IMR-90 (cell line): ENCODE measurements at regions not wholly inside any gene's neighbourhood (a gene's known extent, or its start where the extent isn't known, plus 50 kb on each side); places are given as distances from the start of the nearest gene placed in this dataset.

Experiments
- ATAC-seq: fragments of 200-7000 bp; cut with Tn5 transposase; 2 replicates; pipeline ENCODE4 v1.9.1; 2020; ENCODE audit warnings: low read depth, mild to moderate bottlenecking, moderate library complexity
- BruUV-seq: library from RNA; stranded (reverse); fragments of 400-500 nt; replicated peaks from 2 replicates; lab custom pipeline; 2021; lab: Mats Ljungman, UMichigan
- CTCF ChIA-PET: fragments of 300-600 bp; formaldehyde crosslinking; extraction: SDS; loops from one replicate; lab custom pipeline; 2021; ENCODE audit warnings: antibody characterized with exemption; lab: Yijun Ruan, JAX
- POLR2A ChIA-PET: fragments of 300-600 bp; sonication (Branson Sonifier 250); formaldehyde crosslinking; loops from one replicate; lab custom pipeline; 2022; ENCODE audit warnings: antibody characterized with exemption; ENCODE audit not compliant: unreplicated experiment; lab: Charles Lee
- DNase-seq: peaks from one replicate; pipeline ENCODE4 v3.0.0; 2013
- H2AFZ ChIP-seq: replicated peaks from 2 replicates; pipeline ENCODE3; 2013; ENCODE audit warnings: low read length, mild to moderate bottlenecking; ENCODE audit not compliant: poor library complexity
- H2AK5ac ChIP-seq: 2 replicates; pipeline ENCODE4 v1.6.1; 2013; ENCODE audit warnings: low read depth, low read length, inconsistent platforms
- H2AK9ac ChIP-seq: replicated peaks from 2 replicates; pipeline ENCODE3; 2013; ENCODE audit warnings: mild to moderate bottlenecking, low read depth, low read length, moderate library complexity; ENCODE audit not compliant: poor library complexity
- H2BK120ac ChIP-seq: 2 replicates; pipeline ENCODE4 v1.6.1; 2013; ENCODE audit warnings: low read depth, low read length, inconsistent platforms
- H2BK15ac ChIP-seq: 3 replicates; pipeline ENCODE4 v1.6.1; 2013; ENCODE audit warnings: low read depth, low read length, inconsistent platforms
- H2BK20ac ChIP-seq: 2 replicates; pipeline ENCODE4 v1.6.1; 2013; ENCODE audit warnings: low read depth, mild to moderate bottlenecking, inconsistent platforms, low read length, moderate library complexity
- H2BK5ac ChIP-seq: 2 replicates; pipeline ENCODE4 v1.6.1; 2013; ENCODE audit warnings: mild to moderate bottlenecking, low read depth, low read length, inconsistent platforms; ENCODE audit not compliant: poor library complexity, severe bottlenecking
- H3K14ac ChIP-seq: replicated peaks from 2 replicates; pipeline ENCODE4 v1.6.1; 2013; ENCODE audit warnings: low read depth, low read length, inconsistent platforms
- H3K18ac ChIP-seq: 2 replicates; pipeline ENCODE4 v1.6.1; 2013; ENCODE audit warnings: low read depth, low read length, control low read depth
- H3K23ac ChIP-seq: 2 replicates; pipeline ENCODE4 v1.6.1; 2013; ENCODE audit warnings: low read depth, low read length, inconsistent platforms
- H3K27ac ChIP-seq: 2 replicates; pipeline ENCODE4 v1.5.1; 2013; ENCODE audit warnings: mild to moderate bottlenecking, control low read depth, low read length; ENCODE audit not compliant: insufficient read depth
- H3K27me3 ChIP-seq: 2 replicates; pipeline ENCODE4 v1.6.1; 2013; ENCODE audit warnings: low read length; ENCODE audit not compliant: control insufficient read depth, insufficient read depth
- H3K36me3 ChIP-seq: 2 replicates; pipeline ENCODE4 v1.6.1; 2013; ENCODE audit warnings: low read length, mixed read lengths; ENCODE audit not compliant: control insufficient read depth, insufficient read depth
- H3K4ac ChIP-seq: 2 replicates; pipeline ENCODE4 v1.6.1; 2013; ENCODE audit warnings: low read depth, low read length, inconsistent platforms
- H3K4me1 ChIP-seq: 2 replicates; pipeline ENCODE4 v1.6.1; 2013; ENCODE audit warnings: low read length, mixed read lengths; ENCODE audit not compliant: control insufficient read depth, insufficient read depth
- H3K4me2 ChIP-seq: 2 replicates; pipeline ENCODE4 v1.6.1; 2013; ENCODE audit warnings: low read depth, mild to moderate bottlenecking, control low read depth, low read length, moderate library complexity
- H3K4me3 ChIP-seq: 2 replicates; pipeline ENCODE4 v1.5.1; 2013; ENCODE audit warnings: low read depth, mild to moderate bottlenecking, control low read depth, low read length, moderate library complexity; ENCODE audit not compliant: insufficient read depth
- H3K56ac ChIP-seq: 2 replicates; pipeline ENCODE4 v1.6.1; 2013; ENCODE audit warnings: low read length, inconsistent platforms; ENCODE audit not compliant: insufficient read depth; ENCODE audit errors: extremely low read depth
- H3K79me1 ChIP-seq, 2 experiments: 2 replicates each; pipeline ENCODE4 v1.6.1; 2013; ENCODE audit warnings: low read length in 2 of 2, inconsistent platforms in 1 of 2, low read depth in 1 of 2
- H3K9ac ChIP-seq: 2 replicates; pipeline ENCODE4 v1.6.1; 2013; ENCODE audit warnings: low read depth, low read length, control low read depth
- H3K9me1 ChIP-seq: 2 replicates; pipeline ENCODE4 v1.6.1; 2013; ENCODE audit warnings: low read length, inconsistent platforms; ENCODE audit not compliant: insufficient read depth
- H3K9me3 ChIP-seq: 2 replicates; pipeline ENCODE4 v1.6.1; 2013; ENCODE audit warnings: low read length; ENCODE audit not compliant: control insufficient read depth, insufficient read depth
- H4K20me1 ChIP-seq: 2 replicates; pipeline ENCODE4 v1.6.1; 2013; ENCODE audit warnings: low read length, inconsistent platforms; ENCODE audit not compliant: insufficient read depth
- H4K5ac ChIP-seq: 2 replicates; pipeline ENCODE4 v1.6.1; 2013; ENCODE audit warnings: mild to moderate bottlenecking, low read depth, low read length, control low read depth
- H4K8ac ChIP-seq, 2 experiments: 2 replicates each; pipeline ENCODE4 v1.6.1; 2013; ENCODE audit warnings: low read depth in 2 of 2, low read length in 2 of 2, control low read depth in 1 of 2, inconsistent platforms in 1 of 2
- H4K91ac ChIP-seq: 2 replicates; pipeline ENCODE4 v1.6.1; 2013; ENCODE audit warnings: low read depth, low read length, inconsistent platforms; ENCODE audit not compliant: insufficient read depth
- BHLHE40 ChIP-seq: fragments of 150-350 bp; IDR thresholded peaks from 2 replicates; pipeline ENCODE4 v1.6.1; 2016; ENCODE audit warnings: mild to moderate bottlenecking, low read depth, low read length
- CHD1 ChIP-seq: IDR thresholded peaks from 2 replicates; pipeline ENCODE4 v1.6.1; 2012; ENCODE audit warnings: low read depth, low read length, improper control_type of control experiment
- NFE2L2 ChIP-seq: fragments of 150-350 bp; IDR thresholded peaks from 2 replicates; pipeline ENCODE4 v1.6.1; 2016; ENCODE audit warnings: low read depth, mild to moderate bottlenecking, low read length
- POLR2A ChIP-seq: IDR thresholded peaks from 2 replicates; pipeline ENCODE4 v1.6.1; 2012; ENCODE audit warnings: mild to moderate bottlenecking, low read depth, low read length
- RCOR1 ChIP-seq: IDR thresholded peaks from 2 replicates; pipeline ENCODE4 v1.6.1; 2012; ENCODE audit warnings: mild to moderate bottlenecking, low read length, improper control_type of control experiment; ENCODE audit not compliant: insufficient replicate concordance
- RFX5 ChIP-seq: IDR thresholded peaks from 2 replicates; pipeline ENCODE4 v1.8.0; 2012; ENCODE audit warnings: low read depth, mild to moderate bottlenecking, low read length, moderate library complexity
- WGBS, 2 experiments: methylation state at CpG; one replicate each; pipeline versions ENCODE4 v1.1.5 to v1.1.7; 2013; ENCODE audit warnings: missing lambda C conversion rate in 2 of 2; ENCODE audit not compliant: insufficient read length in 1 of 2; ENCODE audit errors: extremely low coverage in 2 of 2; 5-methylcytosine and 5-hydroxymethylcytosine counted together
- dilution Hi-C: fragments of 300-500 bp; cut with HindIII; formaldehyde crosslinking; loops from one replicate; pipeline ENCODE4 v1.14.3; 2018; ENCODE audit warnings: low sequenced_read_pairs; ENCODE audit not compliant: unreplicated experiment
- in situ Hi-C: fragments of 300-500 bp; cut with MboI; formaldehyde crosslinking; loops from 3 replicates; pipeline ENCODE4 v1.14.3; 2019; ENCODE audit warnings: low sequenced_read_pairs, inconsistent platforms, mixed read lengths
- intact Hi-C: fragments of 100-400 bp; cut with micrococcal nuclease; formaldehyde crosslinking; loops from 2 replicates; pipeline ENCODE4 v1.10.0; 2022

GRCh38 chr14:58730792-58731464, 93.2 kb downstream of the DACT1 start:
- POLR2A ChIA-PET = interaction anchor here (0.7 kb wide), 1 partner anchor 201 kb away, joined by 3 read pairs; no protein-coding TSS in a partner anchor
- Histone ChIP-seq H3K27me3 (no peaks in the 10 kb centered on the region), H4K5ac (no peak overlapping the region), H3K18ac (peak overlapping the region; percentile 90; the same call in 1 of the 2 replicates), H2BK5ac (peak overlapping the region; percentile 47), H3K9me1 (peaks cover 4% of the 10 kb centered on the region), H2AFZ (no peak overlapping the region), H3K4me2 (peak overlapping the region; percentile 92), H3K9ac (no peak overlapping the region), H3K23ac (peak overlapping the region; percentile 34; the same call in 1 of the 2 replicates), H3K4ac (peak overlapping the region; percentile 70; the same call in 1 of the 2 replicates), H4K8ac (peak overlapping the region in 1 of 2 experiments; percentile 69; a peak in 2 of 4 replicates), H3K27ac (peak overlapping the region; percentile 71), H2BK20ac (peak overlapping the region; percentile 84), H2AK9ac (no peak overlapping the region), H2AK5ac (peak overlapping the region; percentile 13; the same call in 1 of the 2 replicates), H3K14ac (peak overlapping the region; percentile 81), H3K79me1 (no peaks in the 10 kb centered on the region), H3K4me1 (peaks cover 4% of the 10 kb centered on the region), H3K9me3 (no peaks in the 10 kb centered on the region), H2BK15ac (peak overlapping the region; percentile 76; the same call in 2 of the 3 replicates), H3K4me3 (no peak overlapping the region), H3K56ac (peak overlapping the region; percentile 1), H4K91ac (no peak overlapping the region), H2BK120ac (peak overlapping the region; percentile 92), H4K20me1 (peaks cover 6% of the 10 kb centered on the region; the same call in 1 of the 2 replicates), H3K36me3 (no peaks in the 10 kb centered on the region)
- intact Hi-C loops (no loop called here), dilution Hi-C loops (no loop called here), in situ Hi-C loops (no loop called here)
- DNase-seq = no peak
- TF ChIP-seq CHD1 (no peak), BHLHE40 (no peak), RFX5 (no peak), RCOR1 (no peak), POLR2A (0 out of 2 replicates have a peak, but pooled peaks have one; percentile 30), NFE2L2 (no peak)
- peak; percentile 36 for ATAC-seq
- WGBS, 2 experiments = no CpG with 5 or more reads among the region's 5 CpGs
- BruUV-seq = no TSS peak
- CTCF ChIA-PET = no interaction called here
